ENCODE measurements at regions not wholly inside any gene's neighbourhood (a gene's known extent, or its start where the extent isn't known, plus 50 kb on each side); places are given as distances from the start of the nearest gene placed in this dataset.

DNA sequence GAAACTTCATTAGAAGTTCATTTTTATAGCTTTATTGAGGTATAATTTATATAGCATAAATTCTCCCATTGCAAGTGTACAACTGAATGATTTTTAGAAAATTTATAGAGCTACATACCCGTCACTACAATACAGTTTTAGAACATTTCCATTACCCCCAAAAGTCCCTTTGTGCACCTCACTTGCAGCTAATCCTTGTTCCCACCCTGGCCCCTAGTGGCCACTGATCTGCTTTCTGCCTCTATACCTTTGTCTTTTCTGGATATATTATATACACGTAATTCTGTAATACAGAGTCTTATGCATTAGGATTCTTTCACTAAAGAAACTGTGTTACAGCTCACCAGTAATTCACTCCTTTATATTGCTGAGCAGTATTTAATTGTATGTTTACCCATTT is 145.1 kb upstream of the DIO2 start:
- WGBS, 2 donors (ENCODE audit: extremely low coverage in 2 of 2, insufficient read length in 2 of 2, insufficient replicate concordance in 1 of 2) = no CpG with 5 or more reads among the region's 2 CpGs
- DNase-seq (ENCODE audit: low spot score) = no peak

DNA sequence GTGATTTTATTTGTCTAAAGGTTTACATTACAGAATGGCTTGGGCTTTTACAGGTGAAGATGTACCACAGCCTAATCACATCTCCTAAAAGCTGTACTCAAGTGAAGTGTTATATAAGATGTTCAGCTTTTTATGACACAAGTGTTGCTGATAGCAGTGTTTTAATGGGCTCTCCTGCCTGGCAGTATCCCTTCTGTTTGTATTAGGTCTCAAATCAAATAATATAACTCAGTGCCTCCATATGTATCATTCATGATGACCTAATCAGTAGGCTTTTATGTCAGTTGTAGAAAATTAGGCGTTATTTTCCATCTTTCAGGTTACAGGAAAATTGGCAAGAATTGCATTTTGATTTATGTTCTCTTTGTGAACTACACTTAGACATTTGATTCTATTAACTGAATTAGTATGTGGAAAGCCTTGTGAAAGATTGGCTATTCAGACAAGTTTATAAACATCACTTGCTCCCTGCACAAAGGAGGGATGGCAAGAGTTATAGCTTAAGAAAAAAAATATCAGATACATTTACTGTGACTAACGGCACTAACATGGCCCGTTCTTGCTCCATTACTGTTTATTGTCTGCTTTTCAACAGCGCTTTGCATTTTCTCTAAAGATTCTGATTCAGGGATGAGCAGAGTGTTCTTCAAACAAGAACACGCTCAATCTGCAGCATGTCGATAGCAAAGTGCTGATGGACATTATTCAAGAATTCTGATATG is 143.7 kb upstream of the DIO2 start:
- Histone ChIP-seq H3K27ac (replicated peaks; ENCODE audit: low read length) (no peak overlapping the region), H3K36me3 (replicated peaks in 1 of 2; ENCODE audit: control insufficient read depth in 2 of 2, insufficient read depth in 2 of 2, low read length in 2 of 2) (no peaks in the 10 kb centered on the region), H2BK120ac (ENCODE audit: low read depth, low read length) (no peak overlapping the region), H4K8ac (ENCODE audit: low read depth, low read length) (no peak overlapping the region), H3K4me3 (ENCODE audit: low read length in 2 of 2) (no peak overlapping the region), H2AK5ac (ENCODE audit: low read depth, low read length) (no peak overlapping the region), H3K9ac (ENCODE audit: low read depth, low read length, poor library complexity) (no peak overlapping the region), H3K4me1 (ENCODE audit: control insufficient read depth in 2 of 2, insufficient read depth in 1 of 2, low read depth in 1 of 2, low read length in 2 of 2) (no peaks in the 10 kb centered on the region), H2BK5ac (ENCODE audit: low read length) (no peak overlapping the region), H3K9me3 (replicated peaks in 1 of 2; ENCODE audit: control insufficient read depth in 2 of 2, insufficient read depth in 1 of 2, low read depth in 1 of 2, low read length in 2 of 2) (no peaks in the 10 kb centered on the region), H3K23ac (ENCODE audit: low read depth, low read length, poor library complexity) (no peak overlapping the region), H2BK12ac (ENCODE audit: low read length) (no peak overlapping the region), H3K79me1 (ENCODE audit: low read depth, low read length) (no peaks in the 10 kb centered on the region), H2BK15ac (ENCODE audit: low read length) (no peak overlapping the region), H4K91ac (ENCODE audit: low read depth, low read length, poor library complexity) (no peak overlapping the region), H3K4ac (ENCODE audit: low read length) (no peak overlapping the region), H3K27me3 (ENCODE audit: control insufficient read depth in 3 of 3, insufficient read depth in 3 of 3, low read depth in 1 of 3, low read length in 3 of 3) (no peaks in the 10 kb centered on the region), H2AFZ (ENCODE audit: low read length) (no peak overlapping the region), H3K4me2 (ENCODE audit: insufficient read depth, low read length, poor library complexity, severe bottlenecking) (no peak overlapping the region), H3K18ac (ENCODE audit: low read length) (no peak overlapping the region), H3K14ac (ENCODE audit: low read length) (no peak overlapping the region)
- DNase-seq (ENCODE audit: low spot score) = no peak
- no CpG with 5 or more reads among the region's 6 CpGs for WGBS, 2 donors (ENCODE audit: extremely low coverage in 2 of 2, insufficient read length in 2 of 2, insufficient replicate concordance in 1 of 2)

More for the DNA sequence above, 145.1 kb upstream of the DIO2 start:
- Histone ChIP-seq H3K18ac (ENCODE audit: low read length) (no peak overlapping the region), H3K9ac (ENCODE audit: low read depth, low read length, poor library complexity) (no peak overlapping the region), H3K14ac (ENCODE audit: low read length) (no peak overlapping the region), H3K4me3 (ENCODE audit: low read length in 2 of 2) (no peak overlapping the region), H4K91ac (ENCODE audit: low read depth, low read length, poor library complexity) (no peak overlapping the region), H2AFZ (ENCODE audit: low read length) (no peak overlapping the region), H2AK5ac (ENCODE audit: low read depth, low read length) (no peak overlapping the region), H3K4me2 (ENCODE audit: insufficient read depth, low read length, poor library complexity, severe bottlenecking) (no peak overlapping the region), H2BK15ac (ENCODE audit: low read length) (no peak overlapping the region), H3K4me1 (ENCODE audit: control insufficient read depth in 2 of 2, insufficient read depth in 1 of 2, low read depth in 1 of 2, low read length in 2 of 2) (no peaks in the 10 kb centered on the region), H4K8ac (ENCODE audit: low read depth, low read length) (no peak overlapping the region), H3K4ac (ENCODE audit: low read length) (no peak overlapping the region), H2BK5ac (ENCODE audit: low read length) (no peak overlapping the region), H2BK120ac (ENCODE audit: low read depth, low read length) (no peak overlapping the region), H2BK12ac (ENCODE audit: low read length) (no peak overlapping the region), H3K36me3 (replicated peaks in 1 of 2; ENCODE audit: control insufficient read depth in 2 of 2, insufficient read depth in 2 of 2, low read length in 2 of 2) (no peaks in the 10 kb centered on the region), H3K79me1 (ENCODE audit: low read depth, low read length) (no peaks in the 10 kb centered on the region), H3K9me3 (replicated peaks in 1 of 2; ENCODE audit: control insufficient read depth in 2 of 2, insufficient read depth in 1 of 2, low read depth in 1 of 2, low read length in 2 of 2) (no peaks in the 10 kb centered on the region), H3K27me3 (ENCODE audit: control insufficient read depth in 3 of 3, insufficient read depth in 3 of 3, low read depth in 1 of 3, low read length in 3 of 3) (no peaks in the 10 kb centered on the region), H3K23ac (ENCODE audit: low read depth, low read length, poor library complexity) (no peak overlapping the region), H3K27ac (replicated peaks; ENCODE audit: low read length) (no peak overlapping the region)

- no peak overlapping the region for H3K9ac ChIP-seq (ENCODE audit: low read depth, low read length, poor library complexity)
- no peak overlapping the region for H3K4me3 ChIP-seq (ENCODE audit: low read length in 2 of 2)
- H2AFZ ChIP-seq (ENCODE audit: low read length) = no peak overlapping the region
- H4K8ac ChIP-seq (ENCODE audit: low read depth, low read length) = no peak overlapping the region
- H3K27me3 ChIP-seq (ENCODE audit: control insufficient read depth in 3 of 3, insufficient read depth in 3 of 3, low read depth in 1 of 3, low read length in 3 of 3) = no peaks in the 10 kb centered on the region
- H2BK15ac ChIP-seq (ENCODE audit: low read length) = no peak overlapping the region
- H3K18ac ChIP-seq (ENCODE audit: low read length) = no peak overlapping the region
- no peak overlapping the region for H3K23ac ChIP-seq (ENCODE audit: low read depth, low read length, poor library complexity)
- no peak overlapping the region for H2BK12ac ChIP-seq (ENCODE audit: low read length)
- no peak for DNase-seq (ENCODE audit: low spot score)
- H3K4me1 ChIP-seq (ENCODE audit: control insufficient read depth in 2 of 2, insufficient read depth in 1 of 2, low read depth in 1 of 2, low read length in 2 of 2) = no peaks in the 10 kb centered on the region
- H3K14ac ChIP-seq (ENCODE audit: low read length) = no peak overlapping the region
- no peak overlapping the region for H2BK5ac ChIP-seq (ENCODE audit: low read length)
- H3K9me3 ChIP-seq (replicated peaks in 1 of 2; ENCODE audit: control insufficient read depth in 2 of 2, insufficient read depth in 1 of 2, low read depth in 1 of 2, low read length in 2 of 2) = no peaks in the 10 kb centered on the region
- no peak overlapping the region for H2AK5ac ChIP-seq (ENCODE audit: low read depth, low read length)
- no peaks in the 10 kb centered on the region for H3K79me1 ChIP-seq (ENCODE audit: low read depth, low read length)
- no peak overlapping the region for H3K27ac ChIP-seq (replicated peaks; ENCODE audit: low read length)
- no peak overlapping the region for H3K4ac ChIP-seq (ENCODE audit: low read length)
- WGBS, 2 donors (ENCODE audit: extremely low coverage in 2 of 2, insufficient read length in 2 of 2, insufficient replicate concordance in 1 of 2) = no CpG with 5 or more reads among the region's 1 CpG
- no peak overlapping the region for H2BK120ac ChIP-seq (ENCODE audit: low read depth, low read length)
- H4K91ac ChIP-seq (ENCODE audit: low read depth, low read length, poor library complexity) = no peak overlapping the region
- H3K36me3 ChIP-seq (replicated peaks in 1 of 2; ENCODE audit: control insufficient read depth in 2 of 2, insufficient read depth in 2 of 2, low read length in 2 of 2) = no peaks in the 10 kb centered on the region
- no peak overlapping the region for H3K4me2 ChIP-seq (ENCODE audit: insufficient read depth, low read length, poor library complexity, severe bottlenecking)
Measured at GRCh38 chr14:80352471-80352870, 141.2 kb upstream of the DIO2 start.

GRCh38 chr14:80350707-80351106 is 139.4 kb upstream of the DIO2 start:
- Histone ChIP-seq H3K9me3 (replicated peaks in 1 of 2; ENCODE audit: control insufficient read depth in 2 of 2, insufficient read depth in 1 of 2, low read depth in 1 of 2, low read length in 2 of 2) (no peaks in the 10 kb centered on the region), H2BK5ac (ENCODE audit: low read length) (no peak overlapping the region), H3K27me3 (ENCODE audit: control insufficient read depth in 3 of 3, insufficient read depth in 3 of 3, low read depth in 1 of 3, low read length in 3 of 3) (no peaks in the 10 kb centered on the region), H3K14ac (ENCODE audit: low read length) (no peak overlapping the region), H3K9ac (ENCODE audit: low read depth, low read length, poor library complexity) (no peak overlapping the region), H3K23ac (ENCODE audit: low read depth, low read length, poor library complexity) (no peak overlapping the region), H3K36me3 (replicated peaks in 1 of 2; ENCODE audit: control insufficient read depth in 2 of 2, insufficient read depth in 2 of 2, low read length in 2 of 2) (no peaks in the 10 kb centered on the region), H4K91ac (ENCODE audit: low read depth, low read length, poor library complexity) (no peak overlapping the region), H3K4me1 (ENCODE audit: control insufficient read depth in 2 of 2, insufficient read depth in 1 of 2, low read depth in 1 of 2, low read length in 2 of 2) (no peaks in the 10 kb centered on the region), H3K4me3 (ENCODE audit: low read length in 2 of 2) (no peak overlapping the region), H2AFZ (ENCODE audit: low read length) (no peak overlapping the region), H3K4me2 (ENCODE audit: insufficient read depth, low read length, poor library complexity, severe bottlenecking) (no peak overlapping the region), H2BK15ac (ENCODE audit: low read length) (no peak overlapping the region), H4K8ac (ENCODE audit: low read depth, low read length) (no peak overlapping the region), H3K27ac (replicated peaks; ENCODE audit: low read length) (no peak overlapping the region), H3K18ac (ENCODE audit: low read length) (no peak overlapping the region), H2BK12ac (ENCODE audit: low read length) (no peak overlapping the region), H2AK5ac (ENCODE audit: low read depth, low read length) (no peak overlapping the region), H2BK120ac (ENCODE audit: low read depth, low read length) (no peak overlapping the region), H3K79me1 (ENCODE audit: low read depth, low read length) (no peaks in the 10 kb centered on the region), H3K4ac (ENCODE audit: low read length) (no peak overlapping the region)
- WGBS, 2 donors (ENCODE audit: extremely low coverage in 2 of 2, insufficient read length in 2 of 2, insufficient replicate concordance in 1 of 2) = no CpG with 5 or more reads among the region's 6 CpGs
- no peak for DNase-seq (ENCODE audit: low spot score)

Data from neuronal stem cell (in vitro differentiated cells).